Head of caudate nucleus (tissue), 42 donors: ENCODE measurements at regions not wholly inside any gene's neighbourhood (a gene's known extent, or its start where the extent isn't known, plus 50 kb on each side); places are given as distances from the start of the nearest gene placed in this dataset.

ENCODE experiments used
- DNase-seq, 42 donors: peaks; one replicate each; pipeline versions ENCODE4 v3.0.0 to v3.0.0-alpha.2; 2020 to 2021; ENCODE audit warnings: mixed read lengths in 7 of 42
- intact Hi-C: fragments of 100-400 bp; cut with DNase I; formaldehyde crosslinking; loops from one replicate; pipeline ENCODE4 v1.15.0; 2022

GRCh38 chr12:89906824-89907223 is 198.2 kb upstream of the ATP2B1 start:
- no peak for DNase-seq
- intact Hi-C loops = no loop called here

DNA sequence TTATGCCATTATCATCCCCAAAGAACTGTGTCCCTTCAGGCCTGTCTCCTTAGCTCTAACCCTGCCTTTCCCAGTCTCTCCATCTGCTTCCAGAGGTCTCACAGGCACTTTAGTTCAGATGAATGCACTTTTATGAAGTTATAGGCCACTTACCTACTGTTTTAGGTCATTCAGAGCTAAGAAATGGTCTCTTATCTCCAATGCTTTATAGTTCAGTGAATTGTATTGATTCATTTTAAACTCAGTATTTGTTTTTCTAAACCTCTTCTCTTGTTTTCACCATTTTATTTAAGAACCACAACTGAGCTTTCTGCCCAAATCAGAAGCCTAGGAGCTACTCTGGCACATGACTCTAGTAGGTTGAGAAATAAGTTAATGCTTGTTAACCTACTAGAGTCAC is 197.5 kb upstream of the ATP2B1 start:
- no peak for DNase-seq
- intact Hi-C loops = no loop called here

GRCh38 chr12:89901906-89902642 is 193.4 kb upstream of the ATP2B1 start:
- DNase-seq = no peak
- intact Hi-C loops = no loop called here

GRCh38 chr12:89901319-89901718 is 192.7 kb upstream of the ATP2B1 start:
- no peak for DNase-seq
- intact Hi-C loops = no loop called here

DNA sequence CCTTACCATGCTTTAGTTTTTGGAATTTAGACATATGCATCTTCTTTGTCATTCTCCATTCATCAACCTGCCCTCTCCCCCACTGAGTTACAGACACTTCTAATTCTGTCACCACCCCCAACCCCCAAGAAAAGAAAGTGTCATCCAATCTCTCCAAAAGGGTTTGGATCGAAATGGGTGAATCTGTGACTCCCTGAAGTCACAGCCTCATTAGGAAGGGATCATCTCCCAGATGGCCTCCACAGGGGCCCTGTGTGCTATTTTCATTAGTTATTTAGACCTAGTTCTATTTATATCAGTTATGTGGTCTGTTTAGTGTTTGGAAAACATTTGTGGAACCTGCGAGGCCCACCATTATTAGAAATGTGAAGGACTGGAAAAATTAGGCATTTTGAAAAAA is 191.0 kb upstream of the ATP2B1 start:
- intact Hi-C loops = no loop called here
- DNase-seq = peak in 2 of 42 donors; percentile 15

DNA sequence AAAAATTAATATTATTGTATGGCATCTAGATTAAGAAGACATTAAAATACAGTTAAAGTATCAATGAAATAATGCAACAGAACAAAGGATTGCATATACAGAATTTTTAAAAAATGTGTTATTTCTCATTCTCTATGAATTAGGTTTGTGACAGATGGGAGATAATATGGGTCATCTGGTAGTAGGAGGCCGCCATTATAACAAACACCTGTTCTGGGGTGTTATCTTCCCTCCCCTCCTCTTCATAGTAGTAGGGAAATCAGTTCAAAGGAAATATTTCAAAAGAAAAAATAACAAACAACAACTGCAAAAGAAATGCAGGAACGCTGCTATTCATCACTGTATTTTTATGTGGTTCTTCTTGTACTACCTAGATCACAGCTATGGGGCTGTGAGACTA is 187.0 kb upstream of the ATP2B1 start:
- intact Hi-C loops = no loop called here
- no peak for DNase-seq

GRCh38 chr12:89895101-89895500 is 186.5 kb upstream of the ATP2B1 start:
- intact Hi-C loops = no loop called here
- DNase-seq = no peak

GRCh38 chr12:89893972-89894706 is 185.5 kb upstream of the ATP2B1 start:
- intact Hi-C loops = no loop called here
- peak in 5 of 42 donors; percentile 13 to 42 (median 18) for DNase-seq

DNA sequence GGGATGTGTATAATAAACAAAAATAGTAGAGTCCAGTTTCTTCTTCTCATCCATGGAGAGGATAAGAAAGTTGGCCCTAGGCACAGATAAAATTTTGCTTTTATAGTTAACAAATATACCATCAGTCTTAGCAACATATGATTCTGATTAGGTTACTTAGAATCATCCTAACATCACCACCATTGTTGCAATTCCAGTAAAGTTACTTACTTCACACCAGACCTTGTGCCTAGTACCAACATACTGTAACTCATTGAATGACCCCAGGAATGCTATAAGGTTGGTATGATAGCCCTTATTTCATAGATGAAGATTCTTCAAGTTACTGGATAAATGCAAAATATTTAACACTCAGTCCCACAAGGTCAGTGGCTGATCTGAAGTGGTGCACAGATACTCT is 183.8 kb upstream of the ATP2B1 start:
- DNase-seq = no peak
- intact Hi-C loops = no loop called here

GRCh38 chr12:89891933-89892332 is 183.3 kb upstream of the ATP2B1 start:
- intact Hi-C loops = no loop called here
- DNase-seq = no peak

DNA sequence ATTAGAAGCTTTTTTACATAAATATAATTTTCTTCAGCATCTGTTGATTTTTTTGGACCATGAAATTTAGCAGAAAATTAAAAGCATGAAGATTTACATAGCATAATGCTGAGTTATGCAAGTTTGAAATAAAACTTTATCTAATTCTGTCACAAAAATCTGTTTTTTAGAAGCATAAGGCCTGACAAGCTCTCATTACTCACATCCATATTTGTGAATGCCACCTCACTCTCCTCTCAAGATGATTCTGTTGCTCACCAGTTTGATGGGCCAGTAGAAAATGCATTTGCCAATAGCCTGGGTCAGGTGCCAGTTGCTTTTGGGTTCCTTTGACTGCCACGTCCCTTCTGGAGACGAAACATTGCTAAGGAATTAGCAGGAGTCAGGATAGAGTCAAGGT is 181.5 kb upstream of the ATP2B1 start:
- intact Hi-C loops = no loop called here
- DNase-seq = no peak

GRCh38 chr12:89889062-89889461 is 180.4 kb upstream of the ATP2B1 start:
- no peak for DNase-seq
- intact Hi-C loops = no loop called here

GRCh38 chr12:89884952-89885351 is 176.3 kb upstream of the ATP2B1 start:
- intact Hi-C loops = no loop called here
- no peak for DNase-seq

DNA sequence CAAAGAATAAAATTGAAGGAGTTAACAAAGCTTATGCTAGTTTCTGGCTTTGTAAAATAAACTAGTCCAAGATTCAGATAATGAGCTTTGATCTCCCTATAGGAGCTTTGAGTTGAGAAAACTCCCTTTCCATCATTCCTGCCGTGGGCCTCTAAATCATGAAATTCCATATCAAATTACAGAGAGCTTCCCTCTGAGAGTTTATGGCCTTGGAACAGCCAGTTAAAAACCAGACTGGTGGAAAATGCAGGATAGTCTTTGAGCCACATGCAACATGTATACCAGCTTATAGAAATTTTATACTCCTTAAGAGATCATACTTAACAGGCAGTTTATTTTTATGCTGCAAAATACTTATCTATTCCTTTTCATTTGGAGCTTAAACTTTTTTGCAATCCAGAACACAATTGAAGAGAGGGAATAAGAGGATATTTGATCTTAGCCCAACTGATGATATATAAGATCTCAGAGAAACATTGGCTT is 175.8 kb upstream of the ATP2B1 start:
- no peak for DNase-seq
- intact Hi-C loops = no loop called here

DNA sequence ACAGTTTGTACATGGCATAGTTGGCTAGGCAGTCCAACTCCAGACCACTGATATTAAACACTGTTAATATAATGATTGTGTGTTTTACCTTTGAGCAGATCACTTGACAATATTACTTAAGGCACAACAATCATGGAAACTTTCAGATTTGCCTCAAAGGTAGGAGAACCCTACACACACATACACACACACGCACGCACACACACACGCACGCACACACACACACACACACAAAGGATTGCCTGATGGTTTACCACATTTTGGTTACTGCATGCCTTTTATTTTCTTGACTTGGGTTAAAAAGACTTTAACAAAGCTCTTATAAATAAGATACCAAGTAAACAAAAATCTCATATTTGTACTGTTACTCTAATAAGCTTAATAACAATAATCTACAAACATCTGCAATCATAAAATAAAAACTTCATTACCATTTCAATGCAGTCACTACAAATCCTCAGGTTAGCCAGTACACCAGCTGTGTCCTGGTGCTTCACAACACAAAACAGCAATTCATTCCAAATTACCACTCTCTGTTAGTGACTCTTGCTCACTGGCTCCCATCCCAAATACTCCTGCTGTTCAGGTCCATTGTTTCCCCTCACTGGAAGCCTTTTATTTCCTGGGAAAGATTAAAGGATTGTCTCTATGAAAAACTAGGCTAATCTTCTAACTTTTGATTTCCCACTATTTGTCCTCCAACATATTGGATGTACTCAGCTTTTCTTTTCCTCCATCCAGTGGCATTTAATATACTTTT is 175.2 kb upstream of the ATP2B1 start:
- intact Hi-C loops = no loop called here
- DNase-seq = no peak

GRCh38 chr12:89882792-89883191 is 174.2 kb upstream of the ATP2B1 start:
- no peak for DNase-seq
- intact Hi-C loops = no loop called here

DNA sequence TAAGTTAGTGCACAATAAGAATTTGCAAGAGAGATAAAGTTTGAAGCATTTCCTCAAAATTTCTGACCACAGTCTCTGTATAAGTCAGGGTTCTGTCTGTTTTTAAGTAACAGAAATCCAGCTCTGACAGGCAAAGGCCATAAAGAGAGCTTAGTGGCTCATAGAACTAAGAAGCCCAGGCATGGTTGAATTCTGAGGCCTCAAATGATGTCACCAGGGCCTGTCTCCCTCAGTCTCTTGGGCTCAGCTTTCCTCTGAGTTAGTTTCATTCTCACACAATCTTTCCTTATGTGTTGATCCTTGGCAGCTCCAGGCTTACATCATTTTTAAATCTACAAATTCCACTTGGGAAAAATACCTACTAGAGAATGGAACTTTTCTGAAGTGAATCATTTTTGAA is 173.4 kb upstream of the ATP2B1 start:
- DNase-seq = no peak
- intact Hi-C loops = no loop called here

GRCh38 chr12:89880690-89881350 is 172.2 kb upstream of the ATP2B1 start:
- intact Hi-C loops = no loop called here
- DNase-seq = no peak

DNA sequence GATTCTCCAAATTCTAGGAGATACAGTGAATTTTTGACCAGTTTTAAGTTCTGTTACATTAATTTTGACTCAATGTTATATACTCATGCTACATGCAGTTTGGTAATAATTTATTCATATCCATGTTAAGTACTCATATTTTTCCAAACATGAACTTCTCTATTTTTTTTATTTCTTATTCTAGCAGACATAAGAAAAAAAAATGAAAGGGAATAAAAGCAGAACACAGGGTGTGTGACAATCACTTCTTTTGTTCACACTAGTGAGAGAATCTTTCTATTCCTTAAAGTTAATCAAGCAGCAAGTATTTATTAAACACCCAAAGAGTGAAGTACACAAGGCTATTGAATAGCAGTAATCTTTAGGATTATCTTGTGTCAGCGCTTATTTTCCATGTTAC is 171.1 kb upstream of the ATP2B1 start:
- no peak for DNase-seq
- intact Hi-C loops = no loop called here

DNA sequence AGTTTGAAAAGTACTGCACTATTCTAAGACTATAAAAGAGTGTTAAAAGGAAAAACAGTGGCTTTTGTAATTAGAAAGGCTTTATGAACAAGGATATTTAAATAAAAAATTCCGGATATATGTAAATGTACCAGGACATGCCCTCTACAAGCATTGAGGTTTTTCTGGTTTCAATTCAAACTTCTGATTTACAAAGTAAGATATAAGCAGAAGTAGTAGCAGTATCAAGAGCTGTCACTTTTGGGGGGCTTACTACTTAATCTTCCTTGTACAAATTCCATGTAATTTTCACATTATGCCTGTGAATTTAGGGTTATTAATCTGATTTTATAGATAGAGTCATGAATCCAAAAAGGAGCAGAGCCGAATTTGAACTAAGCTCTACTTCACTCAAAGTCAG is 170.3 kb upstream of the ATP2B1 start:
- intact Hi-C loops = no loop called here
- no peak for DNase-seq
